Fibroblast of lung (primary cell): ENCODE measurements at regions not wholly inside any gene's neighbourhood (a gene's known extent, or its start where the extent isn't known, plus 50 kb on each side); places are given as distances from the start of the nearest gene placed in this dataset.

Experiments
- DNase-seq, 2 donors: peaks; one replicate each; pipeline versions ENCODE4 v3.0.0 to v3.0.0-alpha.2; 2010; ENCODE audit warnings: low read depth in 2 of 2
- H2AFZ ChIP-seq: 2 replicates; pipeline ENCODE4 v1.5.1; 2012; ENCODE audit warnings: low read length, control low read depth, inconsistent platforms
- H3K27ac ChIP-seq: 2 replicates; pipeline ENCODE4 v1.5.1; 2011; ENCODE audit warnings: low read length, control low read depth; ENCODE audit not compliant: insufficient read depth
- H3K27me3 ChIP-seq: 2 replicates; pipeline ENCODE4 v1.5.1; 2011; ENCODE audit warnings: mild to moderate bottlenecking, low read length; ENCODE audit not compliant: control insufficient read depth, insufficient read depth
- H3K36me3 ChIP-seq: 2 replicates; pipeline ENCODE4 v1.5.1; 2011; ENCODE audit warnings: low read length; ENCODE audit not compliant: control insufficient read depth, insufficient read depth
- H3K4me1 ChIP-seq: 2 replicates; pipeline ENCODE4 v1.5.1; 2011; ENCODE audit warnings: low read length; ENCODE audit not compliant: control insufficient read depth, insufficient read depth; ENCODE audit errors: extremely low read depth
- H3K4me2 ChIP-seq: 2 replicates; pipeline ENCODE4 v1.5.1; 2011; ENCODE audit warnings: low read length, control low read depth; ENCODE audit not compliant: insufficient read depth; ENCODE audit errors: extremely low read depth
- H3K4me3 ChIP-seq, 4 experiments: fragments of 200-600 bp in 1 of 4; sonication (generic) in 1 of 4; replicated peaks in 1 of 4; 2 replicates each; pipeline ENCODE4 v1.5.1; 2011 to 2016; ENCODE audit warnings: low read length in 4 of 4, low read depth in 3 of 4, mild to moderate bottlenecking in 3 of 4, control low read depth in 2 of 4, inconsistent platforms in 1 of 4, mixed read lengths in 1 of 4; ENCODE audit not compliant: insufficient read depth in 1 of 4; ENCODE audit errors: control extremely low read depth in 1 of 4
- H3K79me2 ChIP-seq: 2 replicates; pipeline ENCODE4 v1.5.1; 2012; ENCODE audit warnings: mild to moderate bottlenecking, low read length, inconsistent platforms; ENCODE audit not compliant: control insufficient read depth, insufficient read depth
- H3K9ac ChIP-seq: 2 replicates; pipeline ENCODE4 v1.5.1; 2011; ENCODE audit warnings: mild to moderate bottlenecking, low read length, control low read depth; ENCODE audit not compliant: insufficient read depth
- H3K9me3 ChIP-seq: 2 replicates; pipeline ENCODE4 v1.5.1; 2012; ENCODE audit warnings: low read depth, low read length; ENCODE audit not compliant: control insufficient read depth, insufficient read depth
- H4K20me1 ChIP-seq: 2 replicates; pipeline ENCODE4 v1.5.1; 2011; ENCODE audit warnings: low read length; ENCODE audit not compliant: control insufficient read depth, insufficient read depth; ENCODE audit errors: extremely low read depth
- CTCF ChIP-seq, 2 donors: IDR thresholded peaks in 1 of 2; conservative IDR thresholded peaks in 1 of 2; 1 replicate in 1 of 2; 2 replicates in 1 of 2; pipeline ENCODE4 v1.5.1; 2011 to 2012; ENCODE audit warnings: low read length in 2 of 2, control low read depth in 1 of 2, inconsistent platforms in 1 of 2, low read depth in 1 of 2, mild to moderate bottlenecking in 1 of 2
- EZH2 ChIP-seq: IDR thresholded peaks from 2 replicates; pipeline ENCODE4 v1.5.1; 2012; ENCODE audit warnings: low read length, control low read depth, mild to moderate bottlenecking; ENCODE audit errors: missing control alignments

GRCh38 chr10:130430291-130430690, 294.1 kb downstream of the GLRX3 start:
- Histone ChIP-seq H3K4me1 (no peaks in the 10 kb centered on the region), H3K79me2 (no peaks in the 10 kb centered on the region), H3K4me3 (no peak overlapping the region), H2AFZ (no peak overlapping the region), H3K4me2 (no peak overlapping the region), H3K9ac (no peak overlapping the region), H3K9me3 (no peaks in the 10 kb centered on the region), H3K27me3 (no peaks in the 10 kb centered on the region), H4K20me1 (no peaks in the 10 kb centered on the region), H3K27ac (no peak overlapping the region), H3K36me3 (no peaks in the 10 kb centered on the region)
- TF ChIP-seq EZH2 = no peak
- no peak for TF ChIP-seq CTCF (conservative IDR thresholded peaks at IDR 0.05 in 1 of 2, IDR thresholded peaks at IDR 0.05 in 1 of 2; ENCODE audit: low read depth in 1 of 2, low read length in 2 of 2)
- DNase-seq = no peak

- no peaks in the 10 kb centered on the region for H4K20me1 ChIP-seq
- DNase-seq = no peak
- H3K36me3 ChIP-seq = no peaks in the 10 kb centered on the region
- H3K27me3 ChIP-seq = no peaks in the 10 kb centered on the region
- H3K9ac ChIP-seq = no peak overlapping the region
- H3K79me2 ChIP-seq = no peaks in the 10 kb centered on the region
- TF ChIP-seq EZH2 (no peak), CTCF (conservative IDR thresholded peaks at IDR 0.05 in 1 of 2, IDR thresholded peaks at IDR 0.05 in 1 of 2; ENCODE audit: low read depth in 1 of 2, low read length in 2 of 2) (no peak)
- no peak overlapping the region for H3K4me3 ChIP-seq
- no peak overlapping the region for H2AFZ ChIP-seq
- H3K4me2 ChIP-seq = no peak overlapping the region
- no peaks in the 10 kb centered on the region for H3K4me1 ChIP-seq
- H3K9me3 ChIP-seq = no peaks in the 10 kb centered on the region
- no peak overlapping the region for H3K27ac ChIP-seq
These were observed 294.9 kb downstream of the GLRX3 start for GRCh38 chr10:130430852-130431704.

- Histone ChIP-seq H3K4me1 (no peaks in the 10 kb centered on the region), H3K27me3 (no peaks in the 10 kb centered on the region), H3K36me3 (no peaks in the 10 kb centered on the region), H3K4me3 (no peak overlapping the region), H3K79me2 (no peaks in the 10 kb centered on the region), H2AFZ (no peak overlapping the region), H3K9ac (no peak overlapping the region), H3K27ac (no peak overlapping the region), H3K9me3 (no peaks in the 10 kb centered on the region), H3K4me2 (no peak overlapping the region), H4K20me1 (no peaks in the 10 kb centered on the region)
- no peak for DNase-seq
- no peak for TF ChIP-seq CTCF (conservative IDR thresholded peaks at IDR 0.05 in 1 of 2, IDR thresholded peaks at IDR 0.05 in 1 of 2; ENCODE audit: low read depth in 1 of 2, low read length in 2 of 2)
- no peak for TF ChIP-seq EZH2
These were observed 296.1 kb downstream of the GLRX3 start for GRCh38 chr10:130432271-130432670.
